Peyer's patch (tissue), 4 donors: ENCODE measurements at regions not wholly inside any gene's neighbourhood (a gene's known extent, or its start where the extent isn't known, plus 50 kb on each side); places are given as distances from the start of the nearest gene placed in this dataset.

Experiments
- POLR2A ChIP-seq, 2 donors: fragments of 450-650 bp; IDR thresholded peaks; one replicate each; pipeline ENCODE4 v1.5.1; 2017; ENCODE audit warnings: antibody characterized with exemption in 2 of 2, mild to moderate bottlenecking in 2 of 2, moderate library complexity in 2 of 2
- TF ChIP-seq, protein P1 (sequence below), 6 experiments: fragments of 450-650 bp in 4 of 6; fragments of 200-600 bp in 2 of 6; sonication (generic) in 1 of 6; IDR thresholded peaks; one replicate each; pipeline ENCODE4 v1.5.1; 2017 to 2019; ENCODE audit warnings: antibody characterized with exemption in 6 of 6, mild to moderate bottlenecking in 3 of 6, moderate library complexity in 1 of 6

- TF ChIP-seq, protein P1, sequence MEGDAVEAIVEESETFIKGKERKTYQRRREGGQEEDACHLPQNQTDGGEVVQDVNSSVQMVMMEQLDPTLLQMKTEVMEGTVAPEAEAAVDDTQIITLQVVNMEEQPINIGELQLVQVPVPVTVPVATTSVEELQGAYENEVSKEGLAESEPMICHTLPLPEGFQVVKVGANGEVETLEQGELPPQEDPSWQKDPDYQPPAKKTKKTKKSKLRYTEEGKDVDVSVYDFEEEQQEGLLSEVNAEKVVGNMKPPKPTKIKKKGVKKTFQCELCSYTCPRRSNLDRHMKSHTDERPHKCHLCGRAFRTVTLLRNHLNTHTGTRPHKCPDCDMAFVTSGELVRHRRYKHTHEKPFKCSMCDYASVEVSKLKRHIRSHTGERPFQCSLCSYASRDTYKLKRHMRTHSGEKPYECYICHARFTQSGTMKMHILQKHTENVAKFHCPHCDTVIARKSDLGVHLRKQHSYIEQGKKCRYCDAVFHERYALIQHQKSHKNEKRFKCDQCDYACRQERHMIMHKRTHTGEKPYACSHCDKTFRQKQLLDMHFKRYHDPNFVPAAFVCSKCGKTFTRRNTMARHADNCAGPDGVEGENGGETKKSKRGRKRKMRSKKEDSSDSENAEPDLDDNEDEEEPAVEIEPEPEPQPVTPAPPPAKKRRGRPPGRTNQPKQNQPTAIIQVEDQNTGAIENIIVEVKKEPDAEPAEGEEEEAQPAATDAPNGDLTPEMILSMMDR (IDR thresholded peaks at IDR 0.05): no peak
- TF ChIP-seq POLR2A (IDR thresholded peaks at IDR 0.05): no peak
Measured at GRCh38 chr7:124662372-124662771, 103.2 kb downstream of the GPR37 start.
